Ishikawa (cell line): ENCODE measurements at regions not wholly inside any gene's neighbourhood (a gene's known extent, or its start where the extent isn't known, plus 50 kb on each side); places are given as distances from the start of the nearest gene placed in this dataset.

Experiments
- CEBPB ChIP-seq: IDR thresholded peaks from 2 replicates; pipeline ENCODE4 v1.6.1; 2012
- EP300 ChIP-seq: IDR thresholded peaks from 2 replicates; pipeline ENCODE4 v1.6.1; 2012; ENCODE audit warnings: borderline replicate concordance
- TCF12 ChIP-seq: IDR thresholded peaks from 2 replicates; pipeline ENCODE4 v1.6.1; 2012; ENCODE audit warnings: low read depth
- YY1 ChIP-seq: IDR thresholded peaks from 2 replicates; pipeline ENCODE4 v1.6.1; 2012; ENCODE audit warnings: low read depth
- TF ChIP-seq, protein P1 (sequence below): IDR thresholded peaks from 2 replicates; pipeline ENCODE4 v1.6.1; 2012; ENCODE audit warnings: low read depth, mild to moderate bottlenecking
- TF ChIP-seq, protein P2 (sequence below): IDR thresholded peaks from 2 replicates; pipeline ENCODE4 v1.6.1; 2012

DNA sequence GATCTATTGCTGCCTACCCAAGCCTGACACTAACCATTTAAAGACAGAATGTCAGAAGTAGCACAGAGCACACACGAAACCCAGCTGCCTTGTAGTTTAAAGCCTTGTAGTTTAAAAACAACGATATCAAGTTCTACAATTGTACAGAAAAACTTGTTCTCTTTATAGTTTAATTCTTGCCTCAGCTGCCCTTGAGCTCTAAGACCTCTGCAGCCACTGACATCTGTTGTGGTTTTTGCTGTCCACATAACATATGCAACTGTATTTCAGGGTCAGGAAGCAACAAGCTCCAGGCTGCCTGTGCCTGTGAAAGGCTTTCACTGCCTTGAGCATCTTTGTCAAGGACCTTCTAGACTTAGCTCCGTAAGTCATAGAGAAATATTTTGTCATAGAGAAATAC lies 227.2 kb downstream of the SPCS3 start:
- TF ChIP-seq YY1 (no peak), CEBPB (no peak), EP300 (no peak), TCF12 (no peak)
- TF ChIP-seq, protein P1, sequence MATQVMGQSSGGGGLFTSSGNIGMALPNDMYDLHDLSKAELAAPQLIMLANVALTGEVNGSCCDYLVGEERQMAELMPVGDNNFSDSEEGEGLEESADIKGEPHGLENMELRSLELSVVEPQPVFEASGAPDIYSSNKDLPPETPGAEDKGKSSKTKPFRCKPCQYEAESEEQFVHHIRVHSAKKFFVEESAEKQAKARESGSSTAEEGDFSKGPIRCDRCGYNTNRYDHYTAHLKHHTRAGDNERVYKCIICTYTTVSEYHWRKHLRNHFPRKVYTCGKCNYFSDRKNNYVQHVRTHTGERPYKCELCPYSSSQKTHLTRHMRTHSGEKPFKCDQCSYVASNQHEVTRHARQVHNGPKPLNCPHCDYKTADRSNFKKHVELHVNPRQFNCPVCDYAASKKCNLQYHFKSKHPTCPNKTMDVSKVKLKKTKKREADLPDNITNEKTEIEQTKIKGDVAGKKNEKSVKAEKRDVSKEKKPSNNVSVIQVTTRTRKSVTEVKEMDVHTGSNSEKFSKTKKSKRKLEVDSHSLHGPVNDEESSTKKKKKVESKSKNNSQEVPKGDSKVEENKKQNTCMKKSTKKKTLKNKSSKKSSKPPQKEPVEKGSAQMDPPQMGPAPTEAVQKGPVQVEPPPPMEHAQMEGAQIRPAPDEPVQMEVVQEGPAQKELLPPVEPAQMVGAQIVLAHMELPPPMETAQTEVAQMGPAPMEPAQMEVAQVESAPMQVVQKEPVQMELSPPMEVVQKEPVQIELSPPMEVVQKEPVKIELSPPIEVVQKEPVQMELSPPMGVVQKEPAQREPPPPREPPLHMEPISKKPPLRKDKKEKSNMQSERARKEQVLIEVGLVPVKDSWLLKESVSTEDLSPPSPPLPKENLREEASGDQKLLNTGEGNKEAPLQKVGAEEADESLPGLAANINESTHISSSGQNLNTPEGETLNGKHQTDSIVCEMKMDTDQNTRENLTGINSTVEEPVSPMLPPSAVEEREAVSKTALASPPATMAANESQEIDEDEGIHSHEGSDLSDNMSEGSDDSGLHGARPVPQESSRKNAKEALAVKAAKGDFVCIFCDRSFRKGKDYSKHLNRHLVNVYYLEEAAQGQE = no peak
- TF ChIP-seq, protein P2, sequence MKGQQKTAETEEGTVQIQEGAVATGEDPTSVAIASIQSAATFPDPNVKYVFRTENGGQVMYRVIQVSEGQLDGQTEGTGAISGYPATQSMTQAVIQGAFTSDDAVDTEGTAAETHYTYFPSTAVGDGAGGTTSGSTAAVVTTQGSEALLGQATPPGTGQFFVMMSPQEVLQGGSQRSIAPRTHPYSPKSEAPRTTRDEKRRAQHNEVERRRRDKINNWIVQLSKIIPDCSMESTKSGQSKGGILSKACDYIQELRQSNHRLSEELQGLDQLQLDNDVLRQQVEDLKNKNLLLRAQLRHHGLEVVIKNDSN = no peak
